Pancreas (tissue), 10 donors: ENCODE measurements at regions not wholly inside any gene's neighbourhood (a gene's known extent, or its start where the extent isn't known, plus 50 kb on each side); places are given as distances from the start of the nearest gene placed in this dataset.

Source experiments
- ATAC-seq, 4 donors: fragments of 200-7000 bp; cut with Tn5 transposase; one replicate each; pipeline versions ENCODE4 v1.8.0 to v1.9.1; 2020; ENCODE audit warnings: mild to moderate bottlenecking in 4 of 4, moderate library complexity in 4 of 4
- DNase-seq, 6 donors: peaks; one replicate each; pipeline ENCODE4 v3.0.0-alpha.2; 2020
- FAIRE-seq: peaks from 2 replicates; lab custom pipeline; 2012; peaks lifted over from hg19 to GRCh38; lab: Jason Lieb, UNC
- H3K27ac ChIP-seq, 4 donors: fragments of 200-600 bp; sonication (generic); 1 replicate in 3 of 4; 2 replicates in 1 of 4; pipeline versions ENCODE4 v1.5.0 to v1.8.0; 2020
- H3K27me3 ChIP-seq, 4 donors: fragments of 200-600 bp; one replicate each; pipeline ENCODE4 v1.8.0; 2021
- H3K36me3 ChIP-seq, 3 donors: fragments of 200-600 bp; sonication (generic) in 1 of 3; one replicate each; pipeline versions ENCODE4 v1.5.0 to v1.8.0; 2020 to 2021
- H3K4me1 ChIP-seq, 3 donors: fragments of 200-600 bp; one replicate each; pipeline ENCODE4 v1.8.0; 2021
- H3K4me3 ChIP-seq, 4 donors: fragments of 200-600 bp; sonication (generic) in 2 of 4; one replicate each; pipeline versions ENCODE4 v1.5.0 to v1.8.0; 2020 to 2021
- H3K9me3 ChIP-seq, 4 donors: fragments of 200-600 bp; one replicate each; pipeline ENCODE4 v1.8.0; 2021
- CTCF ChIP-seq, 4 donors: fragments of 200-600 bp; sonication (generic) in 3 of 4; IDR thresholded peaks; one replicate each; pipeline versions ENCODE4 v1.5.0 to v1.8.0; 2021; ENCODE audit warnings: antibody characterized with exemption in 4 of 4
- WGBS, 2 donors: extraction: QIAGEN DNeasy Blood & Tissue Kit; methylation state at CpG; one replicate each; pipeline ENCODE4 v1.1.7; 2013; 5-methylcytosine and 5-hydroxymethylcytosine counted together
- intact Hi-C, 3 donors: fragments of 100-400 bp; cut with DNase I; formaldehyde crosslinking; loops; one replicate each; pipeline versions ENCODE4 v1.11.1 to v1.14.2; 2022
- donor health status: healthy with polysubstance abuse.
- donor health status: DM: no; HTN: no; CAD: no; lungs with moderate emphysema.
- donor health status: DM: no; HTN: no; CAD: no.
- donor health status: control.
- donor health status: control.
- donor health status: Bipolar disorder and iron deficiency.
- donor health status: DM: yes; HTN: yes; CAD: no.
- donor health status: DM: no; HTN: no; CAD: no.
- donor health status: DM: no; HTN: no; CAD: no.
- donor health status: DM: yes; HTN: yes; CAD: no.

DNA sequence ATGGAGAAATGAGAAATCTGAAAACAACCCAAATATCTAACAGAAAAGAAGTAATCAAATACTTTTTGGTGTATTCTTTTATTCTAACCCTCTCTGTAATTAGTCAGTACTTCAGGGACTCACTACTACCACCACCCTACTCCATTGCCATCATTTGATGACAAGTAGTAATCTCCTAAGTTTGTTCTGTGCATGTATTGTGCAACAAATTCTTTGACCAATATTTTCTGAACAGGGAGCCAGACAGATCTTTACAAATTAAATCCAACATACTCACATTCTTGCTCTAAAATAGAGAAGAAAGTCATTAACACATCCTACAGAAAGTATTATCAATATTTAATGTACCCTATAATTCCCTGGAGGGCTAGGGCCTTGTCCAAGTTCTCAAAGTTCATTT lies 1416.4 kb downstream of the DSC3 start:
- intact Hi-C loops: no loop called here
- TF ChIP-seq CTCF (IDR thresholded peaks at IDR 0.05): no peak
- no peaks in the 10 kb centered on the region for H3K9me3 ChIP-seq
- H3K4me1 ChIP-seq: no peaks in the 10 kb centered on the region
- no peak overlapping the region for H3K4me3 ChIP-seq
- no peaks in the 10 kb centered on the region for H3K27me3 ChIP-seq
- no peak for FAIRE-seq
- H3K36me3 ChIP-seq: no peaks in the 10 kb centered on the region
- no peak overlapping the region for H3K27ac ChIP-seq
- DNase-seq: no peak
- ATAC-seq: no peak

DNA sequence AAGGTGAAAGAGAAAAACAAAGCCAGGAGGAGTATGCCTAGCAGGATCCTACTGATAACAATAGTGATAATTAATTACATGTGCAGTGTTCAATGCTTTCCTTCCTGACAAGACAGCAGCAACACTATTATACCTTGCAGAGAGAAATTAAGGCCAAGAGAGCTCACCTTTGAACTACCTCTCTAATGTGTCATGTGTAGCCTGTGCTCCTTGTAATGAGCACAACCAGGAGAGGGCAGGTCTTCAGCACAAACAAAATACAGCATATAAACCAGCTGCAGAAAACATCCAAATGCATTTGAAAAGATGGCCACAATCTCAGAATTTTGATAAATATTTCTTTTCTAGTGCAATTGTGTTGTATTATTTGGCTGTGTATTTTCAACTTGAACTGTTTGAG lies 1425.7 kb downstream of the DSC3 start:
- Histone ChIP-seq H3K4me3 (no peak overlapping the region), H3K36me3 (no peaks in the 10 kb centered on the region), H3K9me3 (no peaks in the 10 kb centered on the region), H3K27me3 (no peaks in the 10 kb centered on the region), H3K4me1 (no peaks in the 10 kb centered on the region), H3K27ac (no peak overlapping the region)
- intact Hi-C loops: no loop called here
- FAIRE-seq (no peak), ATAC-seq (no peak), DNase-seq (no peak)
- no peak for TF ChIP-seq CTCF (IDR thresholded peaks at IDR 0.05)

DNA sequence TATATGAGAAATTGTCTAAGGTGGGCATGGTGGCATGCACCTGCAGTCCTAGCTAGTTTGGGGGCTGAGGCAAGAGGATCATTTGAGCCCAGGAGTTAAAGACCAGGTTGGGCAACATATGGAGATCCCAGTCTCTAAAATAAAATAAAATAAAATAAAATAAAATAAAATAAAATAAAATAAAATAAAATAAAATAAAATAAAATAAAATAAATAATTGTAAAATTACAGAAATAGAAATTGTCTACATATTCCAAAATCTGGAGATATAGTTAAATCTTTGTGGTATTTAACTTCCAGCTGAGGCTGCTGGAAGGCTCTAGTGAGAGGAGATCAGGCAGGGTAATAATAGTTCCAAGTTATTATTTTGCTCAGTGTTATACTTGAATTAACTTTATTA lies 1432.1 kb upstream of the CDH2 start:
- Histone ChIP-seq H3K27me3 (no peaks in the 10 kb centered on the region), H3K4me3 (no peak overlapping the region), H3K36me3 (no peaks in the 10 kb centered on the region), H3K27ac (no peak overlapping the region), H3K9me3 (no peaks in the 10 kb centered on the region), H3K4me1 (no peaks in the 10 kb centered on the region)
- intact Hi-C loops: no loop called here
- TF ChIP-seq CTCF (IDR thresholded peaks at IDR 0.05): no peak
- DNase-seq (no peak), FAIRE-seq (no peak), ATAC-seq (no peak)

DNA sequence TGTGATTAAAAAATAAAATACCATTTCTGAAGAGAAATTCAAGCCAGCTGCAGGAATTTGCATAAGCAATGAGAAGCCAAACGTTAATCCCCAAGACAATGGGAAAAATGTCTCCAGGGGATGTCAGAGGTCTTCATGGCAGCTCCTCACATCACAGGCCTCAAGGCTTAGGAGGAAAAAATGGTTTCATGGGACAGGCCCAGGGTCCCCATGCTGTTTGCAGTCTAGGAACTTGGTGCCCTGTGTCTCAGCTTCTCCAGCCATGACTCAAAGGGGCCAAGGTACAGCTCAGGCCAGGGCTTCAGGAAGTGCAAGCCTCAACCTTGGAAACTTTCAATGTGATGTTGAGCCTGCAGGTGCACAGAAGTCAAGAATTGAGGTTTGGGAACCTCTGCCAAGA lies 1428.4 kb upstream of the CDH2 start:
- H3K36me3 ChIP-seq: no peaks in the 10 kb centered on the region
- no peak for FAIRE-seq

GRCh38 chr18:29596959-29597358 lies 1420.0 kb upstream of the CDH2 start:
- H3K4me1 ChIP-seq: no peaks in the 10 kb centered on the region
- 81 to 90% methylated on average over 5 of the region's 5 CpGs for WGBS, 2 donors
- H3K27ac ChIP-seq: no peak overlapping the region
- H3K27me3 ChIP-seq: no peaks in the 10 kb centered on the region
- FAIRE-seq (no peak), DNase-seq (no peak), ATAC-seq (no peak)
- H3K36me3 ChIP-seq: no peaks in the 10 kb centered on the region
- no peak for TF ChIP-seq CTCF (IDR thresholded peaks at IDR 0.05)
- intact Hi-C loops: no loop called here
- no peaks in the 10 kb centered on the region for H3K9me3 ChIP-seq
- no peak overlapping the region for H3K4me3 ChIP-seq

More for the DNA sequence above, 1428.4 kb upstream of the CDH2 start:
- ATAC-seq (no peak), DNase-seq (no peak)
- Histone ChIP-seq H3K9me3 (no peaks in the 10 kb centered on the region), H3K4me3 (no peak overlapping the region), H3K27me3 (no peaks in the 10 kb centered on the region), H3K27ac (no peak overlapping the region), H3K4me1 (no peaks in the 10 kb centered on the region)
- intact Hi-C loops: no loop called here
- 38 to 43% methylated on average over 1 of the region's 1 CpG for WGBS, 2 donors
- no peak for TF ChIP-seq CTCF (IDR thresholded peaks at IDR 0.05)
